T-helper 22 cell (primary cell): ENCODE measurements at regions not wholly inside any gene's neighbourhood (a gene's known extent, or its start where the extent isn't known, plus 50 kb on each side); places are given as distances from the start of the nearest gene placed in this dataset.

ENCODE experiments used
- DNase-seq: peaks from one replicate; pipeline ENCODE4 v3.0.0-alpha.2; 2020; ENCODE audit warnings: low read depth

- DNase-seq, result no peak
Observed at GRCh38 chrX:40485102-40485826, 95.5 kb upstream of the ATP6AP2 start.

GRCh38 chrX:40484408-40485091 lies 96.2 kb upstream of the ATP6AP2 start:
- DNase-seq, result no peak

- DNase-seq, result no peak
Observed at GRCh38 chrX:40483502-40483901, 97.3 kb upstream of the ATP6AP2 start.

- no peak for DNase-seq
Observed at GRCh38 chrX:40479777-40480318, 100.9 kb upstream of the ATP6AP2 start.

GRCh38 chrX:40478474-40479065 lies 102.2 kb upstream of the ATP6AP2 start:
- no peak for DNase-seq

- DNase-seq, result no peak
Observed at GRCh38 chrX:40476958-40477357, 103.8 kb upstream of the ATP6AP2 start.

- no peak for DNase-seq
Observed at GRCh38 chrX:40474645-40475044, 106.1 kb upstream of the ATP6AP2 start.

GRCh38 chrX:40474205-40474626 lies 106.6 kb upstream of the ATP6AP2 start:
- no peak for DNase-seq

- DNase-seq, result no peak
Observed at GRCh38 chrX:40473460-40474204, 107.1 kb upstream of the ATP6AP2 start.

- DNase-seq, result no peak
Observed at GRCh38 chrX:40471965-40472648, 108.7 kb upstream of the ATP6AP2 start.

GRCh38 chrX:40470830-40471429 lies 109.8 kb upstream of the ATP6AP2 start:
- DNase-seq, result no peak

- no peak for DNase-seq
Observed at GRCh38 chrX:40469316-40469715, 111.5 kb upstream of the ATP6AP2 start.

- no peak for DNase-seq
Observed at GRCh38 chrX:40468033-40468846, 112.5 kb upstream of the ATP6AP2 start.

GRCh38 chrX:40467454-40467853 lies 113.3 kb upstream of the ATP6AP2 start:
- no peak for DNase-seq

- no peak for DNase-seq
Observed at GRCh38 chrX:40465735-40466551, 114.8 kb upstream of the ATP6AP2 start.

- no peak for DNase-seq
Observed at GRCh38 chrX:40462795-40463194, 118.0 kb upstream of the ATP6AP2 start.

GRCh38 chrX:40460926-40461325 lies 119.8 kb upstream of the ATP6AP2 start:
- DNase-seq, result no peak

GRCh38 chrX:40459571-40460158 lies 121.1 kb upstream of the ATP6AP2 start:
- no peak for DNase-seq

- DNase-seq, result no peak
Observed at GRCh38 chrX:40457406-40457805, 123.4 kb upstream of the ATP6AP2 start.
